HepG2 (cell line): ENCODE measurements at regions not wholly inside any gene's neighbourhood (a gene's known extent, or its start where the extent isn't known, plus 50 kb on each side); places are given as distances from the start of the nearest gene placed in this dataset.

Experiments
- ATF6 ChIP-seq: sonication (generic); formaldehyde crosslinking; conservative IDR thresholded peaks from 2 replicates; pipeline ENCODE4 v1.4.0; 2020; ENCODE audit warnings: missing genetic modification reagents
- POLR2AphosphoS5 ChIP-seq: IDR thresholded peaks from 2 replicates; pipeline ENCODE4 v1.6.1; 2012; ENCODE audit warnings: low read depth, low read length

- TF ChIP-seq POLR2AphosphoS5, result no peak
- TF ChIP-seq ATF6 (CRISPR knock-in tag), result no peak
These were observed 220.0 kb upstream of the ARHGEF26 start for GRCh38 chr3:153901152-153901551.
